ENCODE measurements at regions not wholly inside any gene's neighbourhood (a gene's known extent, or its start where the extent isn't known, plus 50 kb on each side); places are given as distances from the start of the nearest gene placed in this dataset.

DNA sequence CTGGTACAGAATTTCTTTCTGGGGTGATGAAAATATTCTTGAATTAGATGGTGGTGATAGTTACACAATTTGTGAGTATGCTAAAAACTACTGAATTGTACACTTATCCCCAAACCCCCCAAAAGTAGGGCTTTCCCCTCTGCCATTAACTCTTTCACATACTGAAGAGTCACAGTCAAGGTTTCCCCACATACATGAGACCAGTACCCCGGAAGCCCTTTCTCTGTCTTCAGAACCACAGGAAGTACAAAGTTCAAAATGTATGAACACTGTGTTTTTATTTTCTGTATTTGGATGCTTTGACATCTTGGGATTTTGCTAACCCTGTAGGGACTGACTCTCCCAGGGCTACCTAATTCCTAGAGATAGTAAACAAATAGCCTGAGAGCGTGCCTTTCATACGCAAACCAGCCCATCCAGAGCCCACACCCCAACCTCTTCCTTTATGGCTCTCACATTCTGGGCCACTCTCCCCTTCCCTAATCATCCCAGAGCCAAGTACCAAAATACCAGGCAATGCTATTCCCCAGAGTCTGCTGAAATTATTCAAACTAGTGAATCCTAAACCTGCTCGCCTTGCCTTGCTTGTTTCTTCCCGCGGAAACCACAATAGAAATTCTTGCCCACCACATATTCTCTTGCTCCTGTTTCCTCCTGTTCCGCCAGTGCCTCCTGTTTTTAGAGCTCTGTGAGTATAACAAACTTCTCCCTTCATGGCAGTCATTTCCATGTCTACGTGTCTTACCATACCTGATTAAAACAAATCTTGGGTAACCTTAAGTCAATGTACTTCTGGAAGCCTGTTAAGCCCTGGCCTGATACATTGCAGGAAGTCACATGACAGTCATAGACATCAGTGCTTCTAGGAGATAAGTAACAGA is 524.8 kb downstream of the FUT8 start:
- peak in 1 of 2 donors; percentile 24 for DNase-seq

GRCh38 chr14:65937960-65938316 is 525.4 kb downstream of the FUT8 start:
- no peak for DNase-seq

- DNase-seq: no peak
Measured at GRCh38 chr14:65938738-65939137, 526.2 kb downstream of the FUT8 start.

DNA sequence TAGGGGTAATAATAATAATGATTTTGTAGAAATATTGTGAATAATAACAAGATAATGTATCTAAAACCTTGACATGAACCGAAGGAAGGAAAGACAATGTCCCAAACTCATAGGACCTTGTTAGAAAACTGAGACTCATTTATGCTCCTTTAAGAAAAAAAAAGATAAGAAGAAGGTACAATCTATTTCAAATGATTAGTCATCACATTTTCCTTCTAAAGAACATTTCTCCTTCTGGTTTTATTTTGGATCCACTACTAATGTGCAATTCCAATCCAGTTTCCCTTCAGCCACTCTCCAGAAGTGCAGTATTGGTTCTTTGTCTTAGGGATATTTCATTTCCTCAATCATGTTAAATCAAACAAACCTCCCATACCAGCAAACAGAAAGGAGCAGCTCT is 526.7 kb downstream of the FUT8 start:
- no peak for DNase-seq

- peak in 1 of 2 donors; percentile 14 for DNase-seq
Measured at GRCh38 chr14:65940056-65940735, 527.7 kb downstream of the FUT8 start.

DNA sequence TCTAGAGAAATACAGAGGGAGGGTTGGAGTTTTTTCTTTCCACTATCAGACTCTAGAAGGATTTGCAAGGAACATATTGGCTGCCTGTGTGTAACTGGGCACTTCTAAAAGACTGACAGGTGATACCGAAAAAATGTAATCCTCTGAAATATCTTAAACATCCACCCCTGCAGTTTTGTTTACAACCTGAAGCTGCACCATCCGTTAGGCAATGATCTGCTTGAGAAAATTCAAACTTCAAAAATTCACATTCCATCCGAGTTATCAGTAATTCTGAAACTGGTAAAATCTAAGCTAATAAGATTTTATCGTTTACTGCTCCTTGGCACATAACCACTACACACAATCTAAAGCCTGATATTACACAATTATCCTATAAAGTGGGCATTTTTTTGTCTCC is 528.6 kb downstream of the FUT8 start:
- DNase-seq: no peak

DNA sequence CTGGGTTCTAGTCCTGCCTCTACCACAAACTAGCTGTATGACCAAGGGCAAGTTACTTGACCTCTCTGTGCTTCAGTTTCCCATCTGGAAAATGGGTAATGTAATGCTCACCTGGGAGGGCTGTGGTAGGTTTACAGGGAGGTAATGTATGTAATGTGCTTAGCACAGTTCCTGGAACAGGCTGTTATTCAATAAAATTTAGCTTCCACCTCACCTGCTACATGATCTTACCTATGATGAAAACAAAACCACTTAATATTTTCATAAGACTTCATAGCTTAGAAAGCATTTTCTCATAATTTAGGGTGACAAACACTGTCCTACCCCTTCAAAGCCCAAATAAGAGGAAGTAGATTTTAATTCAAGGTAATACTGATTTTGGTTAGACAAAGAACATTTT is 530.6 kb downstream of the FUT8 start:
- DNase-seq: no peak

- DNase-seq: no peak
Measured at GRCh38 chr14:65943916-65944410, 531.4 kb downstream of the FUT8 start.

DNA sequence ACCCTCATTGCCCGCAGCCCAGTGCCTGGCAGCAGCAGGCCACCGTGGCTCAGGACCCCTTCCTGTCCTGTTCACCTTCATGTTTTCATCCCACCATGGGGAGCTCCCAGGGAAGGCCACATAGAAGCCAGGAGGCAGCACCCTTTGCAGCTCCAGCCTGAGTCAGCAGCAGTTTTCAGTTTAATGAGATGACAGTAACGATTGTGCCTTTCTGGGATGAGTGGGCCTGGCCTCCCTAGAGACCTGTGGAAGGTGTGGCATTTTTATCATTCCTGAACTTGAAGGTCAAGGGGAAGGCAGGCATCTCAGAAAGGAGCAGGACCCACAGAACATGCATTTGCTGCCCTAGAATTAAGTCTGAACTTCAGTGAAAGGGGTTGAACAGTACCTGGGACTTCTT is 532.8 kb downstream of the FUT8 start:
- DNase-seq: no peak

DNA sequence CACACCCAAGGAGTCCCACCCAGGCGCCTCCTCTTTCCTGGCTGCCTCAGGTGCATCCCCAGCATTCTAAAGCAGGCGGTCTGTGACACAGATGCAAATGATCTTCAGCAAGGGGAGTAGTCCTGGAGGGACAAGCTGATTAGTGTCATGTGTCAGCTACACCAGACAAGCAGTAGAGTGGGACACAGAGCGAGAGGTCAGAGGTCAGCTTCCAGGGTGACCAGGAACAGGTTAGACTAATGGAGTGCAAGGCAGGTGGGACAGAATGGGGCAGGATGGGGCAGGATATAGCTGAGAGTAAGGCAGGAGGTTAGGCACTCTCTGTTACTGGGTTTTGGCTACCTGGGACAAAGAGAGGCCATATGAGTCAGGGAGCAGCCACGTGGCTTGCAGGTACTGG is 534.0 kb downstream of the FUT8 start:
- DNase-seq: no peak

DNA sequence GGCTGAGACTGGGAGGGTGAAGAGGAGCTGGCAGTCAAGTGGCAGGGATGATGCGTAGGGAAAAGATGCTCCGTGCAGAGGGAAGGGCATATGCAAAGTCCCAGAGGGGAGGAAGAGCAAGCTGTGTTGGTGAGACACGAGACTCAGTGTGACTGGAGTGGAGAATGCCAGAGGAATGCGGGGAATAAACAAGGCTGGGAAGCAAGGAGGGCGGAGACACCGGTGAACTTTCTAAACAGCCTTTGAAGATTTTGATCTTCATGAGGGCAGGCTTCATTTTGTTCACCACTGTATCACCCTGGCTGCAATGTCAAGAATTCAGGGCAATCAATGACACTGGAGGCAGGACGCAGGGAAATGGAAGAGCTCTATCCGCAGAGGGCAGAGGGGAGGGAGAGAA is 535.8 kb downstream of the FUT8 start:
- no peak for DNase-seq

GRCh38 chr14:65949711-65950516 is 536.3 kb upstream of the CCDC196 start:
- no peak for DNase-seq

GRCh38 chr14:65954942-65955341 is 531.2 kb upstream of the CCDC196 start:
- DNase-seq: no peak

- DNase-seq: no peak
Measured at GRCh38 chr14:65957631-65958205, 528.5 kb upstream of the CCDC196 start.

GRCh38 chr14:65958664-65959562 is 527.3 kb upstream of the CCDC196 start:
- DNase-seq: peak in 1 of 2 donors; percentile 67

DNA sequence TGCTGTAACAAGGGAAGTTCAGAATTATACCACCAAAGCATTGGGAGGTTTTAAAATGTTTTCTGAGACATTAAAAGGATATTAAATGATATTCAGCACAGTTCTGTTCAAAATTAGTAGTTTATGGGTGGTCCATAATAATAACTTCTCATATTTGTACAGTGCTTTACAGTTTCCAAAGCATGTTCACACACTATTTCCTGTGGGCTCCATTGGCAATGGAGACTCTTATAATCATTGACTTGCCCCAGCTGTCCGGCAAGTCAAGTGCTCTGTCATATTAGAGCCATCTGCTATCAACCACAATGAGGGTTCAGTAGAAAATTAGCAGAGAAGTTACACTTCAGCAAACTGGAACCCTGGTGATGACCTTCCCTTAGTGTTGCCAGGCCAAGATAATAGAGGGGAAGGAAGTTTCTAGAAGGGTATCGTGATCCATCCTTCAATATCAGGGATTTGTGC is 526.6 kb upstream of the CCDC196 start:
- DNase-seq: no peak

DNA sequence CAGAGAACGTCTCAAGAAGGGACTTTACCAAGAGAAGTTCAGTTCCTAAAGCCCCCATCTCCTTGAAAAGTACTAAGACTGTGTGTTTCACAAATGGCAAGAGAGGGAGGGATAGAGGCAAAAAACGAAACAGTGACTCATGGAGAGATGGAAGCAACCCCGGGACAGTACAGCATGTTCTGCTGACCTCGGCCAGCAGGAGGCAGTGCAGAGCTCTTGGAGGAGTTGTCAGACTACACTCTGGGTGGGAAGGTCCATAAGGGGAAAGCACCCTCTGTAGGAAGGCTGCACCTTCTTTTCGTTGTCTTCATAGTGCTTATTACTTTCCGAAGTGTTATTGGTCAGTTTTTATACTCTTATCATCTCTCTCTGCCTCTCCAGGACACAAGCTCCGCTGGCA is 525.2 kb upstream of the CCDC196 start:
- peak; percentile 55 to 71 for DNase-seq

DNA sequence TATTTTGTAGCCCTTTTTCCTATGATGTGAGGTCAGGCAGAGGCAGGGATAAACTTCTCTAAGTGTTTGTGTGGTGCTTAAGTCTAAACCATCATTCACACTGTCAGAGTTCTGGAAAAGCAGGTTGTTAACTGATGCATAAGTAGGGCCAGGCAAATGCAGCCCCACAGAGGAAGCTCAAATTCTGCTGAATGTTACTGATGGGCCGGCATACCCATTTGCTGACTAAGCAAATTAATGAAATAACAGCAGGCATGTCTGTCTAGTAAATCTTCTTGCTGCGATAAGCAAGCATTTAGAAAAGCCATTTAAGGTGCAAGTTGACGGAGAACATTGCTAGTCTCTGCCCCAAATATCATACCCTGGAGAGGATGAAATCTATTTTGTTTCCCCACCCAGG is 523.2 kb upstream of the CCDC196 start:
- no peak for DNase-seq

- no peak for DNase-seq
Measured at GRCh38 chr14:65964366-65964765, 521.8 kb upstream of the CCDC196 start.

DNA sequence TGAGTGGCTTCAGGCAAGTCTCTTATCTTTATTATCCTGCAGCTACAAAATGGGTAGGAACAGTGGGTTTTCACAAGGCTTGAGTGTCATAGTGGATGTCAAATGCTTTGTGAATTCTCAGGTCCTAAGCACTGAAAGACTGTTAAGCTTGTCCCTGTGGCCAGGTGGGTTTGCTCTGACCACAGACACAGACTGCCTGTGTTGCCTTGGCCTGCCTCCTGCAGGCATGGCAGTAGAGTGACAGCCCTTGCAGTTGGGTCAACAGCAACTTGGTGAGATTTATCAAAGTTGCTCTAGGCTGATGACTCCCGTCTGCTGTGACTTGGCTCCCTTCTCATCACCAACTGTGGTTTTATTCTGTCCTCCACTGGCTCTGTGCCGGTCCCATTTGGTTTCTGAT is 520.0 kb upstream of the CCDC196 start:
- DNase-seq: no peak

- DNase-seq: no peak
Measured at GRCh38 chr14:65972346-65972870, 513.8 kb upstream of the CCDC196 start.

DNA sequence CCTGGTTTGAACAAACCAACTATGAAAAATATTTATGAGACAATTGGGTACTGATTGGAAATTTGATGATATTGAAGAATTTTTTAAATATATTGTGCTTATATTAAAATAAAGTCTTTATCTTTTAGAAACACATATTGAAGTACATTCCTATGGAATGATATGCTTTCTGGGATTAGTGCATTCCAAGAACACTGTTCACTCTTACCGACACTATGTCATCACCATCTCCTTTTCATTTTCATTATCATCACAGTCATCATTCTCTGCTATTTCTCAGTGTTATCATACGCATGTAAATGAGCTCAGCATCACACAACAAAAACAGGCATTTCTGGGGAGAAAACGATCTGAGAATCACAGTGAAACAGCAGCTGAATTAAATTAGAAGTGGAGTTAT is 513.3 kb upstream of the CCDC196 start:
- no peak for DNase-seq

All from CD4-positive, alpha-beta T cell treated with Interferon alpha-2 for 1 hour (primary cell).